ENCODE measurements at regions not wholly inside any gene's neighbourhood (a gene's known extent, or its start where the extent isn't known, plus 50 kb on each side); places are given as distances from the start of the nearest gene placed in this dataset.

GRCh38 chr6:222468-222867, 69.8 kb upstream of the DUSP22 start:
- TF ChIP-seq CTCF (IDR thresholded peaks at IDR 0.05; ENCODE audit: low read depth, low read length) (no peak), EZH2phosphoT487 (IDR thresholded peaks at IDR 0.05; ENCODE audit: low read depth) (no peak)
